Gastroesophageal sphincter (tissue), 3 donors: ENCODE measurements at regions not wholly inside any gene's neighbourhood (a gene's known extent, or its start where the extent isn't known, plus 50 kb on each side); places are given as distances from the start of the nearest gene placed in this dataset.

Experiments used
- CTCF ChIP-seq, 4 experiments: fragments of 200-600 bp in 2 of 4; fragments of 450-650 bp in 2 of 4; sonication (generic) in 1 of 4; IDR thresholded peaks; one replicate each; pipeline ENCODE4 v1.5.1; 2017 to 2019; ENCODE audit warnings: antibody characterized with exemption in 4 of 4, mild to moderate bottlenecking in 2 of 4, moderate library complexity in 2 of 4
- POLR2AphosphoS5 ChIP-seq: sonication (generic); formaldehyde crosslinking; IDR thresholded peaks from one replicate; pipeline ENCODE4 v1.6.1; 2017; ENCODE audit warnings: antibody characterized with exemption

GRCh38 chr1:60133000-60133673 is 59.6 kb upstream of the C1orf87 start:
- TF ChIP-seq CTCF (IDR thresholded peaks at IDR 0.05) (no peak), POLR2AphosphoS5 (no peak)
